Hematopoietic multipotent progenitor cell (in vitro differentiated cells): ENCODE measurements at regions not wholly inside any gene's neighbourhood (a gene's known extent, or its start where the extent isn't known, plus 50 kb on each side); places are given as distances from the start of the nearest gene placed in this dataset.
A peak's percentile ranks its signal among the peaks of the same experiment; 100 is the strongest.
"Not testable (repeated sequence)": the region's sequence is repeated elsewhere in the genome, so short reads cannot be mapped to it uniquely, and the experiment has no call there.

ENCODE experiments used
- DNase-seq, 3 donors: peaks; one replicate each; pipeline ENCODE4 v3.0.0-alpha.2; 2011 to 2015; ENCODE audit warnings: low read depth in 2 of 3, low spot score in 2 of 3

GRCh38 chr1:58929671-58930325 is 146.0 kb upstream of the JUN start:
- no peak for DNase-seq

DNA sequence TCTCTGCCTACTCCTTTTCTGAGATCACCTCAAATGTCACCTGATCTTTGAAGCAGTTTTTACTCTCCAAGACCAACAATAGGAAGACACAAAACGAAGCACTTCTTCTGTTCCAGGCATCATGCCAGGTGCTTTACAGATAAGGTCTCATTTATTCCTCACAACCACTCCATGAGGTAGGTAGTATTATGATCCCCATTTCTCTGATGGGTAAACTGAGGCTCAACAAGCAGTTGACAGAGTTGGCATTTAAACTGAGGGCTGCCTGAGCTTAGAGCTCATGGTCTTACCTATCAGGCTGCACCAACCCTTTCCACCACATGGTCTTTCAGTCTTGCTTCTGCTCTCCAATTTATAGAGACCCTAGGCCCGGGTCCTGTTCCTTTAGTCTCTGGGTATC is 147.2 kb upstream of the JUN start:
- DNase-seq = no peak

DNA sequence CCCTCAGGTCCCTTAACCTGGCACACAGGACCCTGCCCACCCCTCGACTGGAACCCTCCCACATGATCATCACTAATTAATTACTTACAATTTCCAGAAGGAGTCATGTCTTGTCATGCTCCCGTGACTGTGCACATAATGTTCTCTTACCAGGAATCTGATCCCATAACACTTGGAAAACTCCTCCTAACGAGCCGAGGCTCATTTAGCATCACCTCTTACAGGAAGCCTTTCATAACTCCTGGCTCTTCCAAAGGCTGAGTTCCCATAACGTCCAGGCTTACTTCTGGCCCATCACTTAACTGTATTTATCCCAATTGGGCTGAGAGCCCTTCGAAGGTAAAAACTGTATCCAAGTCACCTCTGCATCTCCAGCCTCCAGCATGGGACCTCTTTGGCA is 147.9 kb upstream of the JUN start:
- no peak for DNase-seq

- peak in 2 of 3 donors; percentile 24 to 39 for DNase-seq
These were observed 149.2 kb upstream of the JUN start for GRCh38 chr1:58932859-58933598.

DNA sequence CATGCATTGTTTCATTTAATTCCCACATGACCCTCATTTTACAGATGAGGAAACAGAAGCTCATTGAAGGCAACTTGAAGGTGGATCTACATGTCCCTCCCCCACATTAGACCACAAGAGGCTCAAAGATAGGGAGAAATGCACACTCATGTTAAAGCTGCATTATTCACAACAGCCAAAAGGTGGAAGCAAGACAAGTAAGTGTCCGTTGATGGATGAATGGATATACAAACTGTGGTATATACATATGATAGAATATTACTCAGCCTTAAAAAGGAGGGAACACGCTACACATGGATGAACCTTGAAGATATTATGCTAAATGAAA is 149.7 kb upstream of the JUN start:
- no peak for DNase-seq

DNA sequence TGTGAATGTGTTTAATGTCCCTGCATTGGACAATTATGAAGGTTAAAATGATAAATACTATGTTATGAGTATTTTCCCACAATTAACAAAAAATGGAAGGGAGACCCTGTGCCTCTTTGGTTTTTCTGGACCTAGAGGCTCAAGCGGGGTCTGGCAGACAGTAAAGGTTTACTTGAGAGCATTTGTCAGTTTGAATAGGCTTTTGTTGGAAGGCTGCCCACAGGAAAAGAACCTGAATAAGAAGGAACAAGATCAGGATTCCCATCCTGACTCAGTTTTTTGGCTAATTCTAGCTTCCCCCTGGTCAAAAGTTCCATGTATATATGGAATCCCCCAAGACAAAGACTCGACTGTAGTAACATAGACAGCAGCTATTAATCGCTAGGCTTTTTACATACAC is 150.9 kb upstream of the JUN start:
- DNase-seq = no peak

DNA sequence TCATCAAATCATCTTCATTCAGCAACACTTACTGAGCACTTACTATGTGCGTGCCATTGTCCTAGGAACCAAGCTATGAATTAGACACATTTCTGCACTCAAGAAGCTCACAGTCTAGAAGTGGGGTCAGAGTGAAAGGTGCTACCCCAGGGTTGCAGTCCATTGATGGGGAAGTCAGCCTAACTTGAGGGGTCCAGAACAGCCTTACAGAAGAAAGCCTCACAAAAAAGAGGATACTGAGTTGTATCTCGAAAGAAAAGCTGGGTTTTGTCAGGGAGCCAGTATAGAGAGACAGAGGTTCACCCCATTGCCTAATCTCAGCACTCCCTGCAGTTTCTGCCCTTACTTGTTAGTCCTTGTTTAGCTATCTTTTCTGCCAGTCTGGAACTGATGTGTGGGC is 153.1 kb upstream of the JUN start:
- no peak for DNase-seq

GRCh38 chr1:58939146-58939545 is 155.3 kb upstream of the JUN start:
- no peak for DNase-seq

GRCh38 chr1:58939666-58940370 is 156.0 kb upstream of the JUN start:
- DNase-seq = no peak

DNA sequence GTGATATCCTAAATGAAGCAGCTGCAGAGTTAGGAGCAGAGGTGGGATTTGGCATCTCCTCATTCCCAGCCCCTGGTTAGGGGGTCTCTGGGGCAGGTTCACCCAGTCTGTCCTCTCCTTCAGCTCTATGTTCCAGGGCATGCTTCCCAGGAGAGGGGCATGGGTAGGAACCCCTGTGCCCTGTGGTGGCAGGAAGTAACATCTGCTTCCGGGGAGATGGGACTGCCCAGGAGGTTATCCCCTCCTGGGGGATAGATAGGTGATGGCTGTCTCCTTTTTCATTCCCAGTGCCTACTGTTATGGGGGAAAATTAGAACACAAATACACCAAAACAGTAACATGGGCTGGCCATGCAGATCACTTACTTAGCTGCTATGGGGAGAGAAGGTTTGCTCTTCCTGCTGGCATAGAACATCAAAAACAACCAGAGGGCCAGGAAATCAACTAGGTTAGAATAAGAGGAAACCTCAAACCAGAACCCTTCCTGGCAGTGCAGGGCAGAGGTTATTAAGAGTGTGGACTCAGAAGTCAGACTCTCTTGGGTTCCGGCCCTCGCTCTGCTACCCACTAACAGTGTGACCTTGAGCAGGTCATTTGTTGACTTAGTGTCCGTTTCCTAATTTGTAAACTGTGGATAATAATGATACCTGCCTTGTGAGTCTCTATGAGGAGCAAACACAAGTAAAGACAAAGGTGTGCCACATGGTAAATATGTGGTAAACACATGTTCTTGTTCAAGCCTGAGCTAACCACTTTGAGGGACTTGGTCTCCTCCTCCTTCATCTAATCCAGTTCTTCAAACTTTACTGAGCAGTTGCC is 157.8 kb upstream of the JUN start:
- peak in 2 of 3 donors; percentile 46 to 80 for DNase-seq

DNA sequence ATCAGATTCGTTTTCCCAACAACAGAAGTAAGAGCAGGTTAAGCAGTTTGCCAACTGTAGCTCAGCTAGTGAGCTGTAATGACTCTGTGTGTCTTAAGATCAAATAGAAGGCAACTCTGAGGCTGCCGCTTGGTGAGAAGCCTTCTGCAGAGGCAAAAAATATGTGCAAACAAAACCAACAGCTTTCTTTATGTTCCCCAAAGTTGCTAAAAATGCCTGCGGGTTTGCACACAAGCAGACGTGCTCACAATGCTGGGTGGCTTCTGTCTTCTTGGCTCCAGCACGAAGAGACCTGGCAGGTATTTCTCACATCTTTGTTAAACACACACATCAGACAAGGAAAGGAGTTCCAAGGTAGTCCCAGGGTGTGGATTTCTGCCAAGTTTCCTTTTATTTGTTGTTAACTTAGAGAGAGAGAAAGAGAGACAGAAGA is 158.9 kb upstream of the JUN start:
- no peak for DNase-seq

DNA sequence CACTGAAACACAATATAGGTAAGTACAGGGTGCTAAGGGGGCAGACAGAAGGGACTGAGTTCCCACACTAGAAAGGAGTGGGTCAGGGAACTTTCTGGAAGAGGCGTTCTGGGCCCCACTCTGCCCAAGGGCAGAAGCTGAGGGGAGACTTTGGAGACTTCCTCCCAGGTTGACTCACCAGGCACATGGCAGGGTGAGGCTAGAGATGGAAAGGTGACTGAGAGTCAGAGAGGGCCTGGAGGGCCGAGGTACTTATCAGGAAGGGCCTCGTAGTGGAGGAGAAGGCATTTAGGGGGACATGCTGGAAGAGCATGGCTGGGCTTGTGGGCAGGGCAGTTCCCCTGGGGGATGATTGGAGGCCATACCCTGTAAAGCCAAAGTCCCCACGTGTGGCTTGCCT is 159.9 kb upstream of the JUN start:
- DNase-seq = no peak

GRCh38 chr1:58944439-58944838 is 160.6 kb upstream of the JUN start:
- DNase-seq = no peak

DNA sequence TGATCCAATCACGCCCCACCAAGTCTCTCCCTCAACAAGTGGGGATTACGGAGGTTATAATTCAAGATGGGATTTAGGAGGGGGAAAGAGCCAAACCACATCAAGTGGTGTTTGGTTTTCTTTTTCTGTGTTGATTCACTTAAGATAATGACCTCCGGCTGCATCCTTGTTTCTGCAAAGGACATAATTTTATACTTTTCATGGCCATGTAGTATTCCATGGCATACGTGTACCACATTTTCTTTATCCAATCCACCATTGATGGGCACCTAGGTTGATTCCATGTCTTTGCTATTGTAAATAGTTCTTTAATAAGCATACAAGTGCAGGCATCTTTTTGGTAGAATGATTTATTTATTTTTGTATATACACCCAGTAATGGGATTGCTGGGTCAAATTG is 162.5 kb upstream of the JUN start:
- no peak for DNase-seq

DNA sequence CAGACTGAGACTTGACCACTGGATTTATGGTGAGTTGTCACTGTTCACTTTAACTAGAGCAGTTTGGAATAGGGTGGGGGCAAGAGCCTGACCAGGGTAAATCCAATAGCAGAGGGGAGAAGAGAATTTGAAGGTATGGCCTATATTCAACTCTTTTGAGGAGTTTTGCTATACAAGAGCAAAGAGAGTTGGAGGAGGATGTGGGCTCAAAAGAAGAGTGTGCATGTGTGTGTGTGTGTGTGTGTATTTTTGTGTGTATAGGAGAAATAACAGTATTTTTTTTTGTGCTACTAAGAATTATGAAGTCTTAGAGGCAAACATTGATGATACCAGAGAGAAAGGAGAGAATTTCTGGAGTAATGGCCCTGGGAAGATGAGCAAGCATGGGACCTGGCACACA is 164.8 kb upstream of the JUN start:
- no peak for DNase-seq

- no peak for DNase-seq
These were observed 165.8 kb upstream of the JUN start for GRCh38 chr1:58949551-58950220.

GRCh38 chr1:58950897-58951296 is 167.1 kb upstream of the JUN start:
- no peak for DNase-seq

GRCh38 chr1:58953951-58954350 is 170.1 kb upstream of the JUN start:
- DNase-seq = not testable (repeated sequence)

GRCh38 chr1:58963287-58963686 is 179.4 kb upstream of the JUN start:
- not testable (repeated sequence) for DNase-seq

GRCh38 chr1:58964428-58964827 is 180.6 kb upstream of the JUN start:
- no peak for DNase-seq

DNA sequence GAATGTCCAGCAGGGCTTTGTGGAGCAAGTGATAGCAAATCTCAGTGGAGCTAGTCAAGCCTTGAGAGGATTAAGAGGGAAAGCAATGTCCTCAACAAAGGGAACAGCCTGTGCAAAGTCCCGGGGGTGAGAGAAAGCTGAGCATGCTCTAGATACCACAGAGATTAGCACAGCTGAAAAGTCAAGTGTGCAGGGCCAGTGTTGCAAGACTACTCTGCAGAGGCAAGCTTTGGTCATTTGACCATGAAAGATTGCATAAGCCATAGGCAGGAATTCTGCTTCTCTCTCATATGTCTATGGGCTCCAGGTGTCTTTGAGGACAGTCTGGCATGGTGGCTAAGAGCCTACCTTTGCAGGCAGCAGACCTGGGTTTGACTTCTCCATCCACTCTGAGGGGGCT is 181.0 kb upstream of the JUN start:
- no peak for DNase-seq
